ENCODE measurements at regions not wholly inside any gene's neighbourhood (a gene's known extent, or its start where the extent isn't known, plus 50 kb on each side); places are given as distances from the start of the nearest gene placed in this dataset.

GRCh38 chr21:35594905-35595304, 465.4 kb downstream of the SETD4 start:
- no peak for TF ChIP-seq ZFP30 (CRISPR knock-in tag; IDR thresholded peaks at IDR 0.05)
- no peak for TF ChIP-seq ARNTL (CRISPR knock-in tag; IDR thresholded peaks at IDR 0.05; ENCODE audit: borderline replicate concordance, low read depth)
- TF ChIP-seq RARB (CRISPR knock-in tag; IDR thresholded peaks at IDR 0.05): no peak
- TF ChIP-seq SNAI2 (CRISPR knock-in tag; IDR thresholded peaks at IDR 0.05): no peak
- TF ChIP-seq ZFP3 (CRISPR knock-in tag; IDR thresholded peaks at IDR 0.05): no peak
- TF ChIP-seq CSRNP3 (CRISPR knock-in tag; IDR thresholded peaks at IDR 0.05): no peak
- no peak for TF ChIP-seq ZNF70 (CRISPR knock-in tag; IDR thresholded peaks at IDR 0.05)
- TF ChIP-seq TSHZ2 (CRISPR knock-in tag; IDR thresholded peaks at IDR 0.05): no peak
- no peak for TF ChIP-seq TOX (CRISPR knock-in tag; IDR thresholded peaks at IDR 0.05; ENCODE audit: borderline replicate concordance)
- TF ChIP-seq OSR1 (CRISPR knock-in tag; IDR thresholded peaks at IDR 0.05): no peak
- TF ChIP-seq PATZ1 (CRISPR knock-in tag; IDR thresholded peaks at IDR 0.05; ENCODE audit: borderline replicate concordance): no peak
- no peak for TF ChIP-seq TCF4 (CRISPR knock-in tag; IDR thresholded peaks at IDR 0.05; ENCODE audit: borderline replicate concordance)
- no peak for TF ChIP-seq PPARA (CRISPR knock-in tag; IDR thresholded peaks at IDR 0.05; ENCODE audit: borderline replicate concordance)

Data from SK-N-SH treated with all-trans-retinoic acid at 6 μM for 48 hours (cell line).